ENCODE measurements at regions not wholly inside any gene's neighbourhood (a gene's known extent, or its start where the extent isn't known, plus 50 kb on each side); places are given as distances from the start of the nearest gene placed in this dataset.

DNA sequence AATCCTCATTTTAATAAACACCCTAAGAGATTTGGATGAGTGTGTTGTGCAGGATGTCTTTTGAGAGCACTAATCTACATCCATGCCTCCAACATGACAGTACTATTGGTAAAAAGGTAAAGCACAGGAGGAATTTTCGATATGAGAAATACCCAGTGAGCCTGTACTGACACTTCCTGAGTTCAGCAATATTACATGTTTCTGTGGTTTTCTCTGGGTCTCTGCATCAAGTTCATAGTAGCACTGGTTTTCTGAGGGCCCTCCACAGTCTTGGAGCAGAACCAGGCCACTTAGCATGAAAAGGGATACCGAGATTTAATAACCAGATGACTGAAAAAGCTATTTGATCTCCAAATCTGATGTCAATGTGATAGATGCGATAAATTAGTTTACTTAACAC is 524.1 kb downstream of the TMEM38B start:
- Histone ChIP-seq H3K36me3 (ENCODE audit: control insufficient read depth in 2 of 2, extremely low read depth in 1 of 2, insufficient read depth in 2 of 2, low read length in 2 of 2) (no peaks in the 10 kb centered on the region), H3K27ac (ENCODE audit: control insufficient read depth, insufficient read depth, low read length) (no peak overlapping the region), H3K9ac (ENCODE audit: control insufficient read depth, extremely low read depth, insufficient read depth, low read length) (no peak overlapping the region), H3K79me2 (ENCODE audit: control insufficient read depth, insufficient read depth, low read length) (no peaks in the 10 kb centered on the region), H4K20me1 (ENCODE audit: control insufficient read depth, extremely low read depth, insufficient read depth, low read length) (no peaks in the 10 kb centered on the region), H3K9me1 (ENCODE audit: control insufficient read depth, extremely low read depth, insufficient read depth, low read length) (no peaks in the 10 kb centered on the region), H3K4me3 (ENCODE audit: control insufficient read depth in 2 of 3, extremely low read depth in 1 of 3, insufficient read depth in 2 of 3, low read depth in 1 of 3, low read length in 3 of 3) (no peak overlapping the region), H3K9me3 (ENCODE audit: control insufficient read depth, low read depth, low read length) (no peaks in the 10 kb centered on the region), H3K27me3 (ENCODE audit: control insufficient read depth, extremely low read depth, insufficient read depth, low read length) (no peaks in the 10 kb centered on the region), H3K4me2 (ENCODE audit: control insufficient read depth, extremely low read depth, insufficient read depth, low read depth, low read length) (no peak overlapping the region), H2AFZ (ENCODE audit: control insufficient read depth, low read length) (no peak overlapping the region), H3K4me1 (ENCODE audit: control insufficient read depth, extremely low read depth, insufficient read depth, low read length) (no peaks in the 10 kb centered on the region)
- DNase-seq (ENCODE audit: low read depth, low spot score) = no peak
- dilution Hi-C loops (cut with MboI; ENCODE audit: extremely low pct_ligation_motif_present, low sequenced_read_pairs) = no loop called here
- no peak for FAIRE-seq
- TF ChIP-seq, protein P1, sequence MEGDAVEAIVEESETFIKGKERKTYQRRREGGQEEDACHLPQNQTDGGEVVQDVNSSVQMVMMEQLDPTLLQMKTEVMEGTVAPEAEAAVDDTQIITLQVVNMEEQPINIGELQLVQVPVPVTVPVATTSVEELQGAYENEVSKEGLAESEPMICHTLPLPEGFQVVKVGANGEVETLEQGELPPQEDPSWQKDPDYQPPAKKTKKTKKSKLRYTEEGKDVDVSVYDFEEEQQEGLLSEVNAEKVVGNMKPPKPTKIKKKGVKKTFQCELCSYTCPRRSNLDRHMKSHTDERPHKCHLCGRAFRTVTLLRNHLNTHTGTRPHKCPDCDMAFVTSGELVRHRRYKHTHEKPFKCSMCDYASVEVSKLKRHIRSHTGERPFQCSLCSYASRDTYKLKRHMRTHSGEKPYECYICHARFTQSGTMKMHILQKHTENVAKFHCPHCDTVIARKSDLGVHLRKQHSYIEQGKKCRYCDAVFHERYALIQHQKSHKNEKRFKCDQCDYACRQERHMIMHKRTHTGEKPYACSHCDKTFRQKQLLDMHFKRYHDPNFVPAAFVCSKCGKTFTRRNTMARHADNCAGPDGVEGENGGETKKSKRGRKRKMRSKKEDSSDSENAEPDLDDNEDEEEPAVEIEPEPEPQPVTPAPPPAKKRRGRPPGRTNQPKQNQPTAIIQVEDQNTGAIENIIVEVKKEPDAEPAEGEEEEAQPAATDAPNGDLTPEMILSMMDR (optimal IDR thresholded peaks at IDR 0.05 in 1 of 3, IDR thresholded peaks at IDR 0.05 in 1 of 3, conservative IDR thresholded peaks at IDR 0.05 in 1 of 3; ENCODE audit: extremely low read depth in 1 of 3, insufficient read depth in 2 of 3, low read length in 3 of 3) = no peak
- TF ChIP-seq EZH2 (IDR thresholded peaks at IDR 0.05; ENCODE audit: low read length) = no peak

DNA sequence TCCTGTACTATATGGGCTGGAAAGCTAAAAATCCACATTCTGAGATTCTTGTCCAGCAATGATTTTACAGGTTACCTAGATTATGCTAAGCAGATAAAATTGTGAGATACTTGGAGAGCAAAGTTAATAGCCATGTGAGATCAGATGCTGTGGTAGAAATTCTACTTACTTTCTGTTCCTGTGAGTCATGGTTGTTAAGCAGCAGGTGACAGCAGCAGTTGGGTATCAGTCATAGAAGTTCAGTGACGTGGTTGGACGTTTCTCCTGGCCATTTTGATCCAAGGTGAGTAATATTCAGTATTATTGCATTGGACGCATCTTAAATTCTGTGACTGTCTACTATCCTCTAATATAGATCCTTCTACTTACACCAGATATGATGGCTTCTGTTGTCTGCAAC is 524.5 kb downstream of the TMEM38B start:
- H3K4me3 ChIP-seq (ENCODE audit: control insufficient read depth in 2 of 3, extremely low read depth in 1 of 3, insufficient read depth in 2 of 3, low read depth in 1 of 3, low read length in 3 of 3) = no peak overlapping the region
- TF ChIP-seq, protein P1 (optimal IDR thresholded peaks at IDR 0.05 in 1 of 3, IDR thresholded peaks at IDR 0.05 in 1 of 3, conservative IDR thresholded peaks at IDR 0.05 in 1 of 3; ENCODE audit: extremely low read depth in 1 of 3, insufficient read depth in 2 of 3, low read length in 3 of 3) = no peak
- no peak for TF ChIP-seq EZH2 (IDR thresholded peaks at IDR 0.05; ENCODE audit: low read length)
- no peaks in the 10 kb centered on the region for H3K27me3 ChIP-seq (ENCODE audit: control insufficient read depth, extremely low read depth, insufficient read depth, low read length)
- H4K20me1 ChIP-seq (ENCODE audit: control insufficient read depth, extremely low read depth, insufficient read depth, low read length) = no peaks in the 10 kb centered on the region
- FAIRE-seq (no peak), DNase-seq (ENCODE audit: low read depth, low spot score) (no peak)
- H3K9me1 ChIP-seq (ENCODE audit: control insufficient read depth, extremely low read depth, insufficient read depth, low read length) = no peaks in the 10 kb centered on the region
- H2AFZ ChIP-seq (ENCODE audit: control insufficient read depth, low read length) = no peak overlapping the region
- H3K9ac ChIP-seq (ENCODE audit: control insufficient read depth, extremely low read depth, insufficient read depth, low read length) = no peak overlapping the region
- H3K36me3 ChIP-seq (ENCODE audit: control insufficient read depth in 2 of 2, extremely low read depth in 1 of 2, insufficient read depth in 2 of 2, low read length in 2 of 2) = no peaks in the 10 kb centered on the region
- H3K4me1 ChIP-seq (ENCODE audit: control insufficient read depth, extremely low read depth, insufficient read depth, low read length) = no peaks in the 10 kb centered on the region
- H3K4me2 ChIP-seq (ENCODE audit: control insufficient read depth, extremely low read depth, insufficient read depth, low read depth, low read length) = no peak overlapping the region
- no peaks in the 10 kb centered on the region for H3K9me3 ChIP-seq (ENCODE audit: control insufficient read depth, low read depth, low read length)
- no peaks in the 10 kb centered on the region for H3K79me2 ChIP-seq (ENCODE audit: control insufficient read depth, insufficient read depth, low read length)
- dilution Hi-C loops (cut with MboI; ENCODE audit: extremely low pct_ligation_motif_present, low sequenced_read_pairs) = no loop called here
- no peak overlapping the region for H3K27ac ChIP-seq (ENCODE audit: control insufficient read depth, insufficient read depth, low read length)
